Keratinocyte (primary cell): ENCODE measurements at regions not wholly inside any gene's neighbourhood (a gene's known extent, or its start where the extent isn't known, plus 50 kb on each side); places are given as distances from the start of the nearest gene placed in this dataset.

Experiments
- DNase-seq: peaks from one replicate; pipeline ENCODE4 v3.0.0-alpha.2; 2011; ENCODE audit warnings: low read depth, missing footprints, low spot score
- FAIRE-seq: peaks from 2 replicates; lab custom pipeline; 2011; peaks lifted over from hg19 to GRCh38; lab: Jason Lieb, UNC
- H2AFZ ChIP-seq: 2 replicates; pipeline ENCODE4 v1.6.0; 2012; ENCODE audit warnings: low read length, control low read depth, inconsistent platforms; ENCODE audit not compliant: control insufficient read depth
- H3K27ac ChIP-seq: 2 replicates; pipeline ENCODE4 v1.5.1; 2011; ENCODE audit warnings: low read length; ENCODE audit not compliant: control insufficient read depth, insufficient read depth
- H3K27me3 ChIP-seq: 3 replicates; pipeline ENCODE4 v1.6.0; 2011; ENCODE audit warnings: low read length; ENCODE audit not compliant: control insufficient read depth, insufficient read depth; ENCODE audit errors: extremely low read depth
- H3K36me3 ChIP-seq, 2 experiments: 2 replicates in 1 of 2; 3 replicates in 1 of 2; pipeline ENCODE4 v1.5.1; 2011; ENCODE audit warnings: low read length in 2 of 2, mild to moderate bottlenecking in 1 of 2; ENCODE audit not compliant: control insufficient read depth in 2 of 2, insufficient read depth in 2 of 2; ENCODE audit errors: extremely low read depth in 1 of 2
- H3K4me1 ChIP-seq: 3 replicates; pipeline ENCODE4 v1.5.1; 2011; ENCODE audit warnings: low read length; ENCODE audit not compliant: control insufficient read depth, insufficient read depth; ENCODE audit errors: extremely low read depth
- H3K4me2 ChIP-seq: 3 replicates; pipeline ENCODE4 v1.6.0; 2011; ENCODE audit warnings: low read depth, low read length; ENCODE audit not compliant: control insufficient read depth, insufficient read depth; ENCODE audit errors: extremely low read depth
- H3K4me3 ChIP-seq, 3 experiments: fragments of 200-600 bp in 1 of 3; sonication (generic) in 1 of 3; 2 replicates in 2 of 3; 3 replicates in 1 of 3; pipeline ENCODE4 v1.5.1; 2011 to 2016; ENCODE audit warnings: low read length in 3 of 3, mild to moderate bottlenecking in 3 of 3, control low read depth in 2 of 3, inconsistent platforms in 1 of 3, low read depth in 1 of 3, mixed read lengths in 1 of 3, mixed run types in 1 of 3, moderate library complexity in 1 of 3; ENCODE audit not compliant: control insufficient read depth in 2 of 3, insufficient read depth in 2 of 3; ENCODE audit errors: extremely low read depth in 1 of 3
- H3K79me2 ChIP-seq: 2 replicates; pipeline ENCODE4 v1.6.0; 2012; ENCODE audit warnings: low read length; ENCODE audit not compliant: control insufficient read depth, insufficient read depth
- H3K9ac ChIP-seq: 3 replicates; pipeline ENCODE4 v1.6.0; 2011; ENCODE audit warnings: low read length; ENCODE audit not compliant: control insufficient read depth, insufficient read depth; ENCODE audit errors: extremely low read depth
- H3K9me1 ChIP-seq: 3 replicates; pipeline ENCODE4 v1.6.0; 2011; ENCODE audit warnings: low read length; ENCODE audit not compliant: control insufficient read depth, insufficient read depth; ENCODE audit errors: extremely low read depth
- H3K9me3 ChIP-seq: 2 replicates; pipeline ENCODE4 v1.5.1; 2012; ENCODE audit warnings: low read depth, low read length; ENCODE audit not compliant: control insufficient read depth
- H4K20me1 ChIP-seq: 3 replicates; pipeline ENCODE4 v1.6.0; 2011; ENCODE audit warnings: low read length; ENCODE audit not compliant: control insufficient read depth, insufficient read depth; ENCODE audit errors: extremely low read depth
- CTCF ChIP-seq, 3 experiments: IDR thresholded peaks in 1 of 3; conservative IDR thresholded peaks in 1 of 3; optimal IDR thresholded peaks in 1 of 3; 2 replicates in 2 of 3; 3 replicates in 1 of 3; pipeline versions ENCODE3 to v1.5.1; 2011; ENCODE audit warnings: low read length in 3 of 3, mild to moderate bottlenecking in 3 of 3, moderate library complexity in 2 of 3, control low read depth in 1 of 3, inconsistent platforms in 1 of 3; ENCODE audit not compliant: insufficient read depth in 2 of 3; ENCODE audit errors: extremely low read depth in 1 of 3
- EZH2 ChIP-seq: IDR thresholded peaks from one replicate; pipeline ENCODE4 v1.6.1; 2012; ENCODE audit warnings: inconsistent platforms, mild to moderate bottlenecking, low read length, moderate library complexity
- dilution Hi-C: fragments of 300-500 bp; cut with MboI; formaldehyde crosslinking; loops from one replicate; pipeline ENCODE4 v1.7.0; 2020; ENCODE audit warnings: low sequenced_read_pairs; ENCODE audit not compliant: extremely low pct_ligation_motif_present

- Histone ChIP-seq H3K4me3 (no peak overlapping the region), H2AFZ (no peak overlapping the region), H3K27ac (no peak overlapping the region), H3K79me2 (no peaks in the 10 kb centered on the region), H3K9me1 (no peaks in the 10 kb centered on the region), H3K9me3 (no peaks in the 10 kb centered on the region), H3K36me3 (no peaks in the 10 kb centered on the region), H3K27me3 (no peaks in the 10 kb centered on the region), H3K4me1 (no peaks in the 10 kb centered on the region), H4K20me1 (no peaks in the 10 kb centered on the region), H3K4me2 (no peak overlapping the region), H3K9ac (no peak overlapping the region)
- FAIRE-seq (no peak), DNase-seq (no peak)
- dilution Hi-C loops, result no loop called here
- TF ChIP-seq CTCF (optimal IDR thresholded peaks at IDR 0.05 in 1 of 3, IDR thresholded peaks at IDR 0.05 in 1 of 3, conservative IDR thresholded peaks at IDR 0.05 in 1 of 3; ENCODE audit: extremely low read depth in 1 of 3, insufficient read depth in 2 of 3, low read length in 3 of 3), result no peak
- no peak for TF ChIP-seq EZH2
Measured at GRCh38 chr2:107313316-107313715, 427.3 kb upstream of the ST6GAL2 start.

- Histone ChIP-seq H3K4me1 (no peaks in the 10 kb centered on the region), H3K79me2 (no peaks in the 10 kb centered on the region), H3K36me3 (no peaks in the 10 kb centered on the region), H3K9ac (no peak overlapping the region), H2AFZ (no peak overlapping the region), H3K9me1 (no peaks in the 10 kb centered on the region), H4K20me1 (no peaks in the 10 kb centered on the region), H3K27ac (no peak overlapping the region), H3K4me3 (no peak overlapping the region), H3K4me2 (no peak overlapping the region), H3K9me3 (no peaks in the 10 kb centered on the region), H3K27me3 (no peaks in the 10 kb centered on the region)
- DNase-seq (no peak), FAIRE-seq (no peak)
- TF ChIP-seq EZH2, result no peak
- TF ChIP-seq CTCF (optimal IDR thresholded peaks at IDR 0.05 in 1 of 3, IDR thresholded peaks at IDR 0.05 in 1 of 3, conservative IDR thresholded peaks at IDR 0.05 in 1 of 3; ENCODE audit: extremely low read depth in 1 of 3, insufficient read depth in 2 of 3, low read length in 3 of 3), result no peak
- dilution Hi-C loops, result no loop called here
Measured at GRCh38 chr2:107320881-107321280, 434.9 kb upstream of the ST6GAL2 start.
